ENCODE measurements at regions not wholly inside any gene's neighbourhood (a gene's known extent, or its start where the extent isn't known, plus 50 kb on each side); places are given as distances from the start of the nearest gene placed in this dataset.

GRCh38 chr7:19574131-19574530 is 134.7 kb downstream of the POLR1F start:
- no peaks in the 10 kb centered on the region for H3K36me3 Mint-ChIP-seq (ENCODE audit: low read depth, unreplicated experiment)
- no peaks in the 10 kb centered on the region for H3K9me3 Mint-ChIP-seq (ENCODE audit: unreplicated experiment)
- H3K4me1 Mint-ChIP-seq (ENCODE audit: unreplicated experiment) = no peaks in the 10 kb centered on the region
- TF ChIP-seq, protein P1, sequence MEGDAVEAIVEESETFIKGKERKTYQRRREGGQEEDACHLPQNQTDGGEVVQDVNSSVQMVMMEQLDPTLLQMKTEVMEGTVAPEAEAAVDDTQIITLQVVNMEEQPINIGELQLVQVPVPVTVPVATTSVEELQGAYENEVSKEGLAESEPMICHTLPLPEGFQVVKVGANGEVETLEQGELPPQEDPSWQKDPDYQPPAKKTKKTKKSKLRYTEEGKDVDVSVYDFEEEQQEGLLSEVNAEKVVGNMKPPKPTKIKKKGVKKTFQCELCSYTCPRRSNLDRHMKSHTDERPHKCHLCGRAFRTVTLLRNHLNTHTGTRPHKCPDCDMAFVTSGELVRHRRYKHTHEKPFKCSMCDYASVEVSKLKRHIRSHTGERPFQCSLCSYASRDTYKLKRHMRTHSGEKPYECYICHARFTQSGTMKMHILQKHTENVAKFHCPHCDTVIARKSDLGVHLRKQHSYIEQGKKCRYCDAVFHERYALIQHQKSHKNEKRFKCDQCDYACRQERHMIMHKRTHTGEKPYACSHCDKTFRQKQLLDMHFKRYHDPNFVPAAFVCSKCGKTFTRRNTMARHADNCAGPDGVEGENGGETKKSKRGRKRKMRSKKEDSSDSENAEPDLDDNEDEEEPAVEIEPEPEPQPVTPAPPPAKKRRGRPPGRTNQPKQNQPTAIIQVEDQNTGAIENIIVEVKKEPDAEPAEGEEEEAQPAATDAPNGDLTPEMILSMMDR (IDR thresholded peaks at IDR 0.05; ENCODE audit: unreplicated experiment) = no peak
- no peak for DNase-seq (ENCODE audit: low spot score)
- no peak overlapping the region for H3K27ac Mint-ChIP-seq (ENCODE audit: unreplicated experiment)
- H3K27me3 Mint-ChIP-seq (ENCODE audit: unreplicated experiment) = no peaks in the 10 kb centered on the region
- no peak overlapping the region for H3K4me3 Mint-ChIP-seq (ENCODE audit: unreplicated experiment)

- H3K27ac Mint-ChIP-seq (ENCODE audit: unreplicated experiment) = no peak overlapping the region
- H3K36me3 Mint-ChIP-seq (ENCODE audit: low read depth, unreplicated experiment) = no peaks in the 10 kb centered on the region
- no peak for DNase-seq (ENCODE audit: low spot score)
- H3K4me3 Mint-ChIP-seq (ENCODE audit: unreplicated experiment) = no peak overlapping the region
- no peaks in the 10 kb centered on the region for H3K27me3 Mint-ChIP-seq (ENCODE audit: unreplicated experiment)
- H3K4me1 Mint-ChIP-seq (ENCODE audit: unreplicated experiment) = no peaks in the 10 kb centered on the region
- TF ChIP-seq, protein P1 (IDR thresholded peaks at IDR 0.05; ENCODE audit: unreplicated experiment) = no peak
- no peaks in the 10 kb centered on the region for H3K9me3 Mint-ChIP-seq (ENCODE audit: unreplicated experiment)
Measured at GRCh38 chr7:19572566-19572965, 136.3 kb downstream of the POLR1F start.

DNA sequence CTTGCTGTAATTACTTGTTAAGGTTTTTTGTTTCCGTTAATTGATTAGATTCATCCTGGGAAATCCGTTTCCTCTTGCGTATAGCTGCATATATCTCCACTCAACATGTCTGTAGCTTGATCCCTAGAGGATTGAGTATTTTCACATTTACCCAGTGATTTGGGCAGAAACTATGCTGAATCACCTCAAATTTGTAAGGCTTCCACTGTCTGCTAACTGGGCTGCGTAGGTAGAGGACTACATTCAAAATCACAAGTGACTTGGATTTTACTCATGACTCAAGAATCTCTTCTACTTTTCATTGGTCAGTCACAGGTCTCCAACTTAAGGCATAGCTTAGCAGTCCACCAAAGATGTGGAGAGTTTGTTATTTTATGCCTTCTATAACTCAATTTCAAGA is 141.8 kb downstream of the POLR1F start:
- DNase-seq (ENCODE audit: low spot score) = no peak
- no peaks in the 10 kb centered on the region for H3K27me3 Mint-ChIP-seq (ENCODE audit: unreplicated experiment)
- H3K9me3 Mint-ChIP-seq (ENCODE audit: unreplicated experiment) = no peaks in the 10 kb centered on the region
- TF ChIP-seq, protein P1 (IDR thresholded peaks at IDR 0.05; ENCODE audit: unreplicated experiment) = no peak
- H3K36me3 Mint-ChIP-seq (ENCODE audit: low read depth, unreplicated experiment) = no peaks in the 10 kb centered on the region
- no peak overlapping the region for H3K27ac Mint-ChIP-seq (ENCODE audit: unreplicated experiment)
- no peaks in the 10 kb centered on the region for H3K4me1 Mint-ChIP-seq (ENCODE audit: unreplicated experiment)
- no peak overlapping the region for H3K4me3 Mint-ChIP-seq (ENCODE audit: unreplicated experiment)

DNA sequence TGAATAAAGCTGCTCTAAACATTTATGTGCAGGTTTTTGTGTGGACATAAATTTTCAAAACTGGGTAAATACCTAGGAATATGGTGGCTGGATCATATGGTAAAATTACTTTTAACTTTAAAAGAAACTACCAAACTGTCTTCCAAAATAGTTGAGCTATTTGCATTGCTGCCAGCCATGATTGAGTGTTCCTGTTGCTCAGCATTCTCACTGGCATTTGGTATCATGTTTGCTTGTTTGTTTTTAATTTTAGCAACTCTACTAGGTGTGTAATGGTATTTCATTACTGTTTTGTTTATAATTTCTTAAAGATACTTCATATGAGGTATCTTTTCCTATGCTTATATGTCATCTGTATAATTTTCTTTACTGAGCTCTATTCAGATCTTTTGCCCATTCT is 143.2 kb downstream of the POLR1F start:
- Mint-ChIP-seq H3K4me3 (ENCODE audit: unreplicated experiment) (no peak overlapping the region), H3K27ac (ENCODE audit: unreplicated experiment) (no peak overlapping the region), H3K36me3 (ENCODE audit: low read depth, unreplicated experiment) (no peaks in the 10 kb centered on the region), H3K4me1 (ENCODE audit: unreplicated experiment) (no peaks in the 10 kb centered on the region), H3K27me3 (ENCODE audit: unreplicated experiment) (no peaks in the 10 kb centered on the region), H3K9me3 (ENCODE audit: unreplicated experiment) (no peaks in the 10 kb centered on the region)
- TF ChIP-seq, protein P1 (IDR thresholded peaks at IDR 0.05; ENCODE audit: unreplicated experiment) = no peak
- no peak for DNase-seq (ENCODE audit: low spot score)

GRCh38 chr7:19561121-19561805 is 147.6 kb downstream of the POLR1F start:
- Mint-ChIP-seq H3K9me3 (ENCODE audit: unreplicated experiment) (no peaks in the 10 kb centered on the region), H3K4me3 (ENCODE audit: unreplicated experiment) (no peak overlapping the region), H3K36me3 (ENCODE audit: low read depth, unreplicated experiment) (no peaks in the 10 kb centered on the region), H3K27me3 (ENCODE audit: unreplicated experiment) (no peaks in the 10 kb centered on the region), H3K4me1 (ENCODE audit: unreplicated experiment) (no peaks in the 10 kb centered on the region), H3K27ac (ENCODE audit: unreplicated experiment) (no peak overlapping the region)
- no peak for DNase-seq (ENCODE audit: low spot score)
- TF ChIP-seq, protein P1 (IDR thresholded peaks at IDR 0.05; ENCODE audit: unreplicated experiment) = no peak

Data from endothelial cell (in vitro differentiated cells).